ENCODE measurements at regions not wholly inside any gene's neighbourhood (a gene's known extent, or its start where the extent isn't known, plus 50 kb on each side); places are given as distances from the start of the nearest gene placed in this dataset.

DNA sequence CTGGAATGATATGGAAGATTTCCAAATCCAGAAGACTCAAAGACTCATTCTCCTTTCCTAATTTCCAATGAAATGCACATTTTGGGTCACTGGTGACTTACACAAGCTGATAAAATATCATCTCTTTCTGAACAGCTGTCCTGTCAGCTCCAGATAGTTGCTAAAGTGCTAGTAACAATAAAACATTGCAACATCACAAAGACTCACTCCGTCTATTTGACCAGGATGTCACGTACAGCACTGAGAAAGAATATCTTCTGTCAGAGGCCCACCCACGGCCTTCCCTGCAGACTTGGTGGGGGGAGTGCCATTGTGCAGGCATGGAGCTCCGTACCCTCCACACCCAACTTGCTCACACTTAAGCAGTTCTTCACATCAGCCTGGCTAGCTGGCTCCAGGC, 78.9 kb upstream of the EGR2 start:
- no peak overlapping the region for H3K27ac ChIP-seq
- TF ChIP-seq, protein P1, sequence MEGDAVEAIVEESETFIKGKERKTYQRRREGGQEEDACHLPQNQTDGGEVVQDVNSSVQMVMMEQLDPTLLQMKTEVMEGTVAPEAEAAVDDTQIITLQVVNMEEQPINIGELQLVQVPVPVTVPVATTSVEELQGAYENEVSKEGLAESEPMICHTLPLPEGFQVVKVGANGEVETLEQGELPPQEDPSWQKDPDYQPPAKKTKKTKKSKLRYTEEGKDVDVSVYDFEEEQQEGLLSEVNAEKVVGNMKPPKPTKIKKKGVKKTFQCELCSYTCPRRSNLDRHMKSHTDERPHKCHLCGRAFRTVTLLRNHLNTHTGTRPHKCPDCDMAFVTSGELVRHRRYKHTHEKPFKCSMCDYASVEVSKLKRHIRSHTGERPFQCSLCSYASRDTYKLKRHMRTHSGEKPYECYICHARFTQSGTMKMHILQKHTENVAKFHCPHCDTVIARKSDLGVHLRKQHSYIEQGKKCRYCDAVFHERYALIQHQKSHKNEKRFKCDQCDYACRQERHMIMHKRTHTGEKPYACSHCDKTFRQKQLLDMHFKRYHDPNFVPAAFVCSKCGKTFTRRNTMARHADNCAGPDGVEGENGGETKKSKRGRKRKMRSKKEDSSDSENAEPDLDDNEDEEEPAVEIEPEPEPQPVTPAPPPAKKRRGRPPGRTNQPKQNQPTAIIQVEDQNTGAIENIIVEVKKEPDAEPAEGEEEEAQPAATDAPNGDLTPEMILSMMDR (IDR thresholded peaks at IDR 0.05), result no peak
- no peak overlapping the region for H3K4me3 ChIP-seq
- H3K9me3 ChIP-seq, result no peaks in the 10 kb centered on the region
- intact Hi-C loops (cut with DNase I), result no loop called here
- no peaks in the 10 kb centered on the region for H3K27me3 ChIP-seq
- H3K36me3 ChIP-seq, result no peaks in the 10 kb centered on the region
- no peak for DNase-seq (ENCODE audit: low spot score in 2 of 2)
- H3K4me1 ChIP-seq, result no peaks in the 10 kb centered on the region

DNA sequence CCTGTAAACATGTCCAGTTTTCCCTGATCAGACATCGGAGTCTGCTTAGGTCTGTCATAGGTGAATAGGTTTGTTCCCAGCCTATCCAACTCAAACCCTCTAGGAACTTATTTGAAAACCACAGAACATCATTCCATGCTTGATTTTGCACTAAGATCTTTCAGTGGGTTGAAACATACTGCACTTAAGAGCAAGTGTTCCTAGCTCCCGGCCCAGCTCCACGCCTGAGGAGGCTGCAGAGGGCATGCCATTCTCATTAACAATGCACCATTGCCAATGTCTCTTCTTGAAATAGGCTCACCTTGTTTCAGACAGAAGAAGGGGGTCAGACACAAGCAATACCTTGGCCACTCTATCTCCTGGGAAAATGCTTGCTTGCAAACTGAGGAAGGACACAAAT, 78.0 kb upstream of the EGR2 start:
- Histone ChIP-seq H3K4me1 (no peaks in the 10 kb centered on the region), H3K36me3 (no peaks in the 10 kb centered on the region), H3K27ac (no peak overlapping the region), H3K4me3 (no peak overlapping the region), H3K9me3 (no peaks in the 10 kb centered on the region), H3K27me3 (no peaks in the 10 kb centered on the region)
- intact Hi-C loops (cut with DNase I), result no loop called here
- TF ChIP-seq, protein P1 (IDR thresholded peaks at IDR 0.05), result no peak
- DNase-seq (ENCODE audit: low spot score in 2 of 2), result no peak

DNA sequence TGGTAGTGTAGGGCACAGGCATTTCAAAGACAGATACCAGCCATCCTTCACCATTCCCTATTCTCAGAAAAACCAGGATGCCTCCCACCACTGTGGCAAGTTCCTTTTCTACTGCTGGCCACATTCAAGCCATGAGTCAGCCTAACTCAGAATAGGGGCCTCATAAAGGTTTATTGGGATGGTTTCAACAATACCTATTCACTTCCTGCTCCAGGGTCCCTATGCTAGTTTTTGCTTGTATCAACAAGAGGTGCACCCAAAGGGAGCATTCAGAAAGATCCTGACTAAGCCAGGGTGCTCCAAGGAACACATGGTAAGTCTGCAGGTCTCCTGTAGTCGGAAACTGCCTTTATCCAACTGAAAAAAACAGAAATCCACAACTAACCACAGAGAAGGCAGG, 76.9 kb upstream of the EGR2 start:
- H3K36me3 ChIP-seq, result no peaks in the 10 kb centered on the region
- intact Hi-C loops (cut with DNase I), result no loop called here
- TF ChIP-seq, protein P1 (IDR thresholded peaks at IDR 0.05), result no peak
- H3K9me3 ChIP-seq, result no peaks in the 10 kb centered on the region
- H3K4me1 ChIP-seq, result no peaks in the 10 kb centered on the region
- no peak overlapping the region for H3K4me3 ChIP-seq
- DNase-seq (ENCODE audit: low spot score in 2 of 2), result no peak
- H3K27me3 ChIP-seq, result no peaks in the 10 kb centered on the region
- H3K27ac ChIP-seq, result no peak overlapping the region

DNA sequence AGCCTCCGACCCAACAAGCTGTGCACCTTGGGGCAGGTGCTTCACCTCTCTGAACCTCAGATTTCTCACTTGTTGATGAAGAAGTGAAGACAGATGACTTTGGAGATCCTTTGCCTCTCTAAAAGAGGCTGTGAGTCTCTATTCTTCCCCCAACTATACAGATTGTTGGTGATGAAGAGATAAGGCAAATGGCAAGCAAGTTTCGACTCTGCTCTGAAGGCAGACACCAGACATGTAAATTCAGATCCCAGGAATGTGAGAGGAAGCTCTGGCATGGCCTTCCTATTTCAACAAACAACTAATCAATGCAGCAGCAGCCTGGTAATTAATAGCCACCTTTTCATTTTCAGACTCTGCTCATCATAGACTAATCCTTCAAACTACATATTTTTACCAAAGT, 74.2 kb upstream of the EGR2 start:
- Histone ChIP-seq H3K27me3 (no peaks in the 10 kb centered on the region), H3K4me1 (no peaks in the 10 kb centered on the region), H3K9me3 (no peaks in the 10 kb centered on the region), H3K4me3 (no peak overlapping the region), H3K27ac (no peak overlapping the region), H3K36me3 (no peaks in the 10 kb centered on the region)
- no peak for DNase-seq (ENCODE audit: low spot score in 2 of 2)
- intact Hi-C loops (cut with DNase I), result no loop called here
- TF ChIP-seq, protein P1 (IDR thresholded peaks at IDR 0.05), result no peak

DNA sequence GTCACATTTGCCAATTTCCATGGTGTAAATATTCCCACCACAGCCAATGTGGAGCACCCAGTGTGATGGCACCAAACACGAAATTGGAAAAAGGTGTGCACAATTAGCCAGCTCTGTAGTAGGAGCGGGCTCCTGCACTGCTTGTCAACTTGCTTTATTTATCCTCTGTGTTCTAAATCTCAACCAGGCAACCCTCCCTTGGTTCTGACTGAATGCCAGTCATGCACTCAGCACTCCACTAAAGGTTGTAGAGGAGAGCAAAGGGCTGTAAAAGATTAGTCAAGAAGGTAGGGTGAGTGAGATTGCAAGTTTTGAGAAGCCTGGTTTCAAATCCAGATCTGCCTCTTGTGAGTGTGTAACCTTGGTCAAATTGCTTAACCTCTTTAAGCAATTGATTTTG, 71.5 kb upstream of the EGR2 start:
- Histone ChIP-seq H3K4me1 (no peaks in the 10 kb centered on the region), H3K9me3 (no peaks in the 10 kb centered on the region), H3K27me3 (no peaks in the 10 kb centered on the region), H3K27ac (no peak overlapping the region), H3K4me3 (no peak overlapping the region), H3K36me3 (no peaks in the 10 kb centered on the region)
- intact Hi-C loops (cut with DNase I), result no loop called here
- DNase-seq (ENCODE audit: low spot score in 2 of 2), result no peak
- TF ChIP-seq, protein P1 (IDR thresholded peaks at IDR 0.05), result no peak

All from ascending aorta (tissue), 2 donors.